Vagina (tissue), 2 donors: ENCODE measurements at regions not wholly inside any gene's neighbourhood (a gene's known extent, or its start where the extent isn't known, plus 50 kb on each side); places are given as distances from the start of the nearest gene placed in this dataset.
"Not testable (repeated sequence)": the region's sequence is repeated elsewhere in the genome, so short reads cannot be mapped to it uniquely, and the experiment has no call there.

Experiments
- POLR2A ChIP-seq, 2 donors: fragments of 450-650 bp; IDR thresholded peaks; one replicate each; pipeline ENCODE4 v1.6.1; 2017; ENCODE audit warnings: antibody characterized with exemption in 2 of 2, mild to moderate bottlenecking in 2 of 2, moderate library complexity in 2 of 2
- POLR2AphosphoS5 ChIP-seq, 2 donors: sonication (generic); formaldehyde crosslinking; IDR thresholded peaks; one replicate each; pipeline ENCODE4 v1.9.0; 2017; ENCODE audit warnings: antibody characterized with exemption in 2 of 2, mild to moderate bottlenecking in 2 of 2, low read depth in 1 of 2; ENCODE audit not compliant: insufficient read depth in 1 of 2
- TF ChIP-seq, protein P1 (sequence below), 3 experiments: fragments of 450-650 bp in 2 of 3; fragments of 200-600 bp in 1 of 3; sonication (generic) in 1 of 3; IDR thresholded peaks; one replicate each; pipeline ENCODE4 v1.5.1; 2017 to 2019; ENCODE audit warnings: antibody characterized with exemption in 3 of 3, mild to moderate bottlenecking in 2 of 3, moderate library complexity in 2 of 3

DNA sequence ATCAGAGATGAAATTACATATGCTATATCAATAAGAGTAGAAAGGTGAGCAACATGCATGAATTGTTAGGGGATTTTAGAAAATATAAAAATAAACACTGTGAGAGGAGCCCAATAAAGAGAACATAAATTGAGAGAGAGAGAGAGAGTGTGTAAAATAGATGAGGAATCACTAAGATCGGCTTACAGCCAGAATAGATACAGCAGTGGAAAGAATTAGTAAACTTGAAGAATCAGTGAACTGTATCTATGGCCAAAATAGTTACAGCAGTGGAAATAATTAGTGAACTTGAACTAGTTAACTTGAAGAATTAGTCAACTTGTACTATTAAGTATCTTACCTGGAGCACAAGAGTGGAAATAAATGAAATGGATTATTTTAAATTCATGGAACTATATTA, 284.3 kb upstream of the RAI14 start:
- not testable (repeated sequence) for TF ChIP-seq POLR2A (IDR thresholded peaks at IDR 0.05); POLR2AphosphoS5 (IDR thresholded peaks at IDR 0.05; ENCODE audit: insufficient read depth in 1 of 2, low read depth in 1 of 2)
- TF ChIP-seq, protein P1, sequence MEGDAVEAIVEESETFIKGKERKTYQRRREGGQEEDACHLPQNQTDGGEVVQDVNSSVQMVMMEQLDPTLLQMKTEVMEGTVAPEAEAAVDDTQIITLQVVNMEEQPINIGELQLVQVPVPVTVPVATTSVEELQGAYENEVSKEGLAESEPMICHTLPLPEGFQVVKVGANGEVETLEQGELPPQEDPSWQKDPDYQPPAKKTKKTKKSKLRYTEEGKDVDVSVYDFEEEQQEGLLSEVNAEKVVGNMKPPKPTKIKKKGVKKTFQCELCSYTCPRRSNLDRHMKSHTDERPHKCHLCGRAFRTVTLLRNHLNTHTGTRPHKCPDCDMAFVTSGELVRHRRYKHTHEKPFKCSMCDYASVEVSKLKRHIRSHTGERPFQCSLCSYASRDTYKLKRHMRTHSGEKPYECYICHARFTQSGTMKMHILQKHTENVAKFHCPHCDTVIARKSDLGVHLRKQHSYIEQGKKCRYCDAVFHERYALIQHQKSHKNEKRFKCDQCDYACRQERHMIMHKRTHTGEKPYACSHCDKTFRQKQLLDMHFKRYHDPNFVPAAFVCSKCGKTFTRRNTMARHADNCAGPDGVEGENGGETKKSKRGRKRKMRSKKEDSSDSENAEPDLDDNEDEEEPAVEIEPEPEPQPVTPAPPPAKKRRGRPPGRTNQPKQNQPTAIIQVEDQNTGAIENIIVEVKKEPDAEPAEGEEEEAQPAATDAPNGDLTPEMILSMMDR (IDR thresholded peaks at IDR 0.05), result not testable (repeated sequence)
